NCI-H748 treated with DMSO at 0.1 percent for 48 hours (cell line): ENCODE measurements at regions not wholly inside any gene's neighbourhood (a gene's known extent, or its start where the extent isn't known, plus 50 kb on each side); places are given as distances from the start of the nearest gene placed in this dataset.
"Not testable (repeated sequence)": the region's sequence is repeated elsewhere in the genome, so short reads cannot be mapped to it uniquely, and the experiment has no call there.

Experiments used
- DNase-seq: peaks from one replicate; lab custom pipeline; 2025; lab: John Stamatoyannopoulos, UW

DNA sequence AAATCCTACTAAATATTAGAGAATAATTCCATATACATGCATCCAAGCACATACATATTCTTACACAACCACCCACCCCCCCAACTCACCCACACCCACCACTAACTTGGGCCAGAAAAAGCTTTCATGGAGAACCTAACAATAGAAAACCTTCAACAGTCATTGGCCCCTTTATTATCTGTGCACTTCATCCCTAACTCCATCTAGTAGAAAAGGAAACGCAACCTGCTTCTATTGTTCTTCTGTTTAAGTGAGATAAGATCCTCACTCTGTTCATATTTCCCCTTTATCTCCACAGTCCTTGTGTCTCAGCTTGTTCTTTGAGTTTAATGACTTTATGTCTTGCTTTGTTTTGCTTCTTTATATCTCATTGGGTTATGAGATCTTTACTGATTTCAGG lies 1740.2 kb upstream of the CELF4 start:
- no peak for DNase-seq

DNA sequence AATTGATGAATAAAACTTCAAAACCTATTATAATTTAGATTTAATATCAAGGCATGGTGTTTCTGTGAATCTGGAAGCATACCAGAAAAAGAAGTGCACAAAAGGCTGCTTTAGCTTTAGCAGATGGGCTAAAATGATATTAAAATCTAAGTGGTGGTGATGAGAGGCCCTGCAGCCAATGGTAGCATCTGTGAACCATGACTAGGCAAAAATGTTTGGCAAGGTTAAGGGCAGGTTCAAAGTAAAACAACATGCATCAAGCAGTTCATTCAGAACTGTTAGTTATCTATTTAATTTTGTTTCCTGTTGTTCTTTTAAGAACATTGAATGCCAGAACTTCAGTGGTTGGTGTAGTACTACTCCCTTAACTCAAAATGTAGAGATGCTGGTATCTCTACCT lies 1736.9 kb upstream of the CELF4 start:
- no peak for DNase-seq

DNA sequence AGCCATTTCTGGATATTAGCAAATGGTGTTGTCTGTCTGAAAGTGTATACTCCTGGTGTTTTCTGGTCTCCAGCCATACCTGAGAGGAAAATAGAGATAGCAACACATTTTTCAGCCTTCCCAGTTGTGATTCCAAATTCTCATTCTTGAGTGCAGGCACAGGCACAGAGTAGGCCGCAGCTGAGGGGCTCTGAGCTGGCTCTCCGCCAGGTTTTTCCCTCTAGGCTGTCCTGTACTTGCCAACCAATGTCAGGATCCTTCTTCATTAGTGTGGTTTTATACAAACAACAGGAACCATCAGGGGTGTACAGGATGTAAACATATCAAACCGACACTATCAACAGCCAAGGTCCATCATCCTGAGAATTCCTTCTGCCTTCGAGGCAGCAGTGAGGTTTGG lies 1733.6 kb upstream of the CELF4 start:
- peak; percentile 26 for DNase-seq

DNA sequence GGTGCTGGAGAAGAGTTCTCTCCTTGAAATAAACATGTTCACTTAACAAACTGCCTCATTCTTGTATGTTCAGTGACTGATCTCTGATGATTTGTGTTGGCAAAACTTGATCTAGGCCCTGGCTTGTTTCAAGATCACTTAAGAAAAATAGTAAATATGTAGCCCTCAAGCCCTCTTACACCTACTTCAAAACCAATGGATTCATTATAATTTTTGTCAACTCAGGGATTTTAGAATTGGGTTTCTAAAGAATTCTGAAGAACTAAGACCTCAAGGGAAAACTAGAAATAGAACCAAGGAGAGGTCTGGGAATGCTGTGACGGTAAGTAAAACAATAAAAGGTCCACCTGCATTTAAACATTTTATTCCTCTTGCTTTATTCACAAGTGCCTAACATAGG lies 1731.6 kb upstream of the CELF4 start:
- no peak for DNase-seq

DNA sequence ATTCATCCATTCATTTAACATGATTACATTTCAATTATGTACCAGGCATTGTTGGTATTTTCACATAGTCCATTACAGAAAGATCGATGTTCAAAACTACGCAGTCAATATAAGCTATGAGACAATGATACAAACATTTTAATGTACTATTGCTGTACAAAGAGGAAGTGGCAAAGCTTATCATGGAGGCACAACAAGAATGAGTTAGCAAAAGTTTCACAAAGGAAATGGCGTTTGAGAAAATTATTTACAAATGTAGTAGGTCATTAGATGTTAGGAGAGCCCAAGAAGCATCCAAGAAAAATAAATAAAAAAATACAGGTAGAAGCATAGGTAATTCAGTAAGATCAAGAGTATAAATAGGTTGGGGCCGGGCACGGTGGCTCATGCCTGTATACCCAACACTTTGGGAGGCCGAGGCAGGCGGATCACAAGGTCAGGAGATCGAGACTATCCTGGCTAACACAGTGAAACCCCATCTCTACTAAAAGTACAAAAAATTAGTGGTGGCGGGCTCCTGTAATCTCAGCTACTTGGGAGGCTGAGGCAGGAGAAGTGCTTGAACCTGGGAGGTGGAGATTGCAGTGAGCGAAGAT lies 1730.8 kb upstream of the CELF4 start:
- no peak for DNase-seq

DNA sequence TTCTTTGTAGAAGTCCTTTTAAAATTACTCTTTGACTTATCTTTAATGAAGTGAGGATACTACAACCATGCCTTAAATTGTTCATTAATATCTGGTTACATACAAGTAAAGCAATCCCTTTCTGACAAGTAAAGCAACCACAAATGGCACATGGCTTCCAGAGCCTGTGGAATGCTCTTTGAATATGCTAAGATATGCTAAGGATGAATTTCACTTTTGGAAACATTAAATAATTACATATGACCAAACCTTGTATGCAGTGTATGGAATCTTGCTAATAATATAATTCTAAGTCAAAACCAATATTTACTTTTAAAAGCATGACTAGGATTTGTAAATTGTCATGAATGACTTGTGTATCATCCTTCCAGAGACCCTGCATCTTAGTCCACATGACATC lies 1711.2 kb upstream of the CELF4 start:
- DNase-seq = no peak

DNA sequence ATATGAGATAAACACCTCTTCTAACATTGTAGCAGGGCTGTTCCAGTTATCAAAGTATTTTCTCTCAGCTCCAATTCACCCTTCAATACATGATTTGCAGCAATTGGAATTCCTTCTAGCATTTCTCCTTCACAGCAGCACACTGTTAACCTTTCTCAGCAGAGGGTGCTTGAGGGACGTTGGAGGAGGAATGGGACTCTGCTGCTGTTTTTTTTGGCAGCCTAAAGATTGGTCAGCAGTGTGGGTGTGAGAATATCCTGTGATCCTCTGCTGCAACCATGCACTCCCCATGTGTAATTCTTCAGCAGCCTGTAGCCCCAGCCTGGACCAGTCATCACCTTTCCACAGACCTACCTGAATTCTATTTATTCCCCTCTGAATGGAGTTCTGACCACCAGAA lies 1708.9 kb upstream of the CELF4 start:
- no peak for DNase-seq

DNA sequence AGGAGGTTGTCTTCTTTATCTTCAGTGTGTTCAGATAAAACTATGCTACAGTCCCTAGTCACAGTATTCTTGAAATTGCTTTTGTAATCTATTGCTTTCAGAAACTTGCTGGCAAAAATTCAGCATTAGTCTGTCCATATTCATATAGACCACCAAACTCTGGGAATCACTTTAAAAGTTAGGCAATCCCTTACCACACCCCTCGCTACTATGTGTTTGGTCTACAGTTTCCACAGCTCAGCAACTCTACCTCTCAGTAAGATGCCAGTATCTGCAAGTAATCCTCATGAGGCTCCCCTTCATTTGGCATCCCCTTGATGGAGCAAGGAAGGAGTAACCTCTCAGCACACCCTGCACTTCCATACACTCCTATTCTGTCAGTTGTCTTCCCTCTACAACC lies 1706.6 kb upstream of the CELF4 start:
- DNase-seq = no peak

DNA sequence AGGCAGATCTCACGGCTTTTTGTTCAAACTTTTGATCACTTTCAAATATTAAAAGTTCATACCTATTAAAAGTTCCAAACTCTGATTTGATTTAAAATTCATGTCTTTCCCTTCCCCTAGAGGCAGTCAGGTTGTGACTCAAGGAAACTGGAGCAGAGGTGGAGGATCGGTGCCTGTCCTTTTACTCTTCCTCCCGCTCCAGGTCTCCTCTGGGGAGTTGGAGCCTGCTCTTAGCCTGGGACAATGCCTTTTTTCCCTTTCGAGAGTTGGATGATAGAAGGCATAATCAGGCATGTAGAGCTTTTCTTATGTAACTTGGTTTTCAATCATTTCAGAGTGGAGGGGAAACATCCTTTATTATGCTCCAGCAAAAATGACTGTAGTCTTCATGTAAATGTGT lies 1706.1 kb upstream of the CELF4 start:
- no peak for DNase-seq

DNA sequence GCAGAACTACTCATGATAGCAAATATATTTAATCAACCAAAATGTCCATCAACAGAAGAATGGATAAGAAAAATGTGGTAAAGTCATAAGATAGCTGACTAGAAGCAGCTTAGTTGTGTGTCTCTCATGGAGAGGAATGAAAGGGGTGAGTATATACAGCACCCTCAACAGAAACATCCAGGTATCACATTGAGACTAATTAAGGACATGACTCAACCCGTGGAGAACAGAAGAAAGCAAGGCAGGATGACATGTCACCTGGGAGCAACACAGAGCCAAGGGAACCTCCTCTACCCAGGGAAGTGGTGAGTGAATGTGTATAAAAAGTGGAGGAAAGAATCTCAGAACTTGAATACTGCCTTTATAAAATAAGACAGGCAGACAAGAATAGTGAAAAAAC lies 1695.0 kb upstream of the CELF4 start:
- DNase-seq = no peak

DNA sequence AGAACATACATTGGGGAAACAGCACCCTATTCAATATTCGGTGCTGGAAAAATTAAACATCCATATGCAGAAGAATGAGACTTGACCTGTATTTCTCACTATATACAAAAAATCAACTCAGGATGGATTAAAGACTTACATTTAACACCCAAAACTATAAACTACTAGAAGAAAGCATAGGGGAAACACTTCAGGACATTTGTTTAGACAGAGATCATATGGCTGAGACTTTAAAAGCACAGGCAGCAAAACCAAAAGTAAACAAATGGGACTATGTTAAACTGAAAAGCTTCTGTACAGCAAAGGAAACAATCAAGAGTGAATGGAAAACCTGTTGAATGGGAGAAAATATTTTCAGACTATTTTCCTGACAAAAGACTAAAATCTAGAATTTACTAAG lies 1694.1 kb upstream of the CELF4 start:
- no peak for DNase-seq

DNA sequence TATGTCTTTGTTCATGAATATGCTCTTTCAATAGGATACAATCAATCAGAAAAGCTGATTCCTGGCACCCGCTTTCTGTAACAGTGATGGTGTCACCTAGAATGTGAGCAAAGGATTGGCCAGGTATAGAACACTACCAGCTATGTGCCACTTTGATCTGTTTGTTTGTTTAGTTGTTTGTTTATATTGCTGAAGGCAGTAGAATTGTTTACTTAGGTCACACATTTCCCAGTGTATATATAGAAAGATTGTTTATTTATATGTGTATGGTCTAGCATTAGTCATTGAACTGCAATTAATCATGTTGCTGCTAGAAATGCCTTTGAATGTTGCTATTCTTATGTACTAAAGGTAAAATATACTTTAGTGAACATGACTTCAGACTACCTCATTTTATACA lies 1678.6 kb upstream of the CELF4 start:
- DNase-seq = no peak

DNA sequence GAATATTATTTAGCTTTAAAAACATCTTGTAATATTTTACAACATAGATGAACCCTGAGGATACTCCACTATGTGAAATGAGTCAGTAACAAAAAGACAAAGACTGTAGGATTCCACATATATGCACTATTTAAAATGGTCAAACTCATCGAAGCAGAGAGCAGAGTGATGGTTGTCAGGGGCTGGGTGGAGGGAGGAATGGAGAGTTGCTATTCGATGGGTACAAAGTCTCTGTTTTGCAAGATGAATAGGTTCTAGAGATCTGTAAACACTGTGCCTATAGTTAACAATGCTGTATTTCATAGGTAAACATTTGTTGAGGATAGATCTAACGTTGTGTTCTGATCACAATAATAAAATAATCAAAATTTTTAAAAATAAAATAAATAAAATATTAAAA lies 1675.9 kb upstream of the CELF4 start:
- no peak for DNase-seq

DNA sequence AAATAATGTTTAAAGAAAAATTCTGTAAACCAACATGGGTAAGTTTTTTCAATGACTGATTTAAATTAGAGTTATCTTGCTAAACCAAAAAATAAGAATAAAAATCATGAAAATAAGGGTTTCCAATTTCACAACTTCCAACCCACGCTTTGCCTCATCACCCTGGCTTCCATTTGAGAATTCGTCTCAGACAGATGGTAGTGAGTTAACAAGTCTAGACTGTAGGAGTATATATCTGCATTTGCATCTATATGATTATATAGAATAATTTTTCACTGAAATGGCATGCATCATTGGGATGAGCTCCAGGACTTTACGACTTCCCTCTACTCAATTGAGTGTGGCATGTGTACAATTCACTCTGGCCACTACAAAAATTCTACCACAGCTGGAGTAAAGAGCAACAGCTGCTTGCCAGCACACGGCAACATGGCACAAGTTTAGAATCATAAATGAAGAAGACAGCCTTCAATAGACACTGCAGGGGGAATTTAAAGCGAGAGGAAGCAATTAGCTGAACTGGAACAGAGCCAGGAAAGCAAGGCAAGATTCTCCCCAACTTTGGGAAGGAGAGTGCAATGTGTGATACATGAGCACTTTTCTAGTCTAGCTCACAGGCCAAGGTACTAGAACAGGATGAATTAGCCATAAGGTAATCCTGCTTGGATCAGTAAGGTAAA lies 1673.5 kb upstream of the CELF4 start:
- no peak for DNase-seq

DNA sequence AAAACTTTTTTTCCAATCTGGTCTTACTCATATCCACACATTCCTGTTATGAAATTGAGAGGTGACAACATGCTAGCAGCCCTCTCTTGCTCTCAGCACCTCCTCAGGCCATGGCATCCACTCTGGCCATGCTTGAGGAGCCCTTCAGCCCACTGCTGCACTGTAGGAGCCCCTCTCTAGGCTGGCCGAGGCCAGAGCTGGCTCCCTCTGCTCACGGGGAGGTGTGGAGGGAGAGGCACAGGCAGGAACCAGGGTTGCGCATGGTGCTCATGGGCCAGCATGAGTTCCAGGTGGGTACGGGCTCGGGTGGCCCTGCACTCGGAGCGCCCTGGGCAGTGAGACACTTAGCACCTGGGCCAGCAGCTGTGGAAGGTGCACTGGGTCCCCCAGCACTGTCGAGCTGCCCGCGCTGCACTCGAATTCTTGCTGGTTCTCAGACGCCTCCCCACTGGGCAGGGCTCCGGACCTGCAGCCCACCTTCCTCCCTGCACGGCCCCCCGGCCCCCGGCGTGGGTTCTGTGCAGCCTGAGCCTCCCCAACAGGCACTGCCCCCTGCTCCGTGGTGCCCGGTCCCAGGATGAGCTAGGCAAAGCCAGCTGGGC lies 1669.6 kb upstream of the CELF4 start:
- DNase-seq = no peak

DNA sequence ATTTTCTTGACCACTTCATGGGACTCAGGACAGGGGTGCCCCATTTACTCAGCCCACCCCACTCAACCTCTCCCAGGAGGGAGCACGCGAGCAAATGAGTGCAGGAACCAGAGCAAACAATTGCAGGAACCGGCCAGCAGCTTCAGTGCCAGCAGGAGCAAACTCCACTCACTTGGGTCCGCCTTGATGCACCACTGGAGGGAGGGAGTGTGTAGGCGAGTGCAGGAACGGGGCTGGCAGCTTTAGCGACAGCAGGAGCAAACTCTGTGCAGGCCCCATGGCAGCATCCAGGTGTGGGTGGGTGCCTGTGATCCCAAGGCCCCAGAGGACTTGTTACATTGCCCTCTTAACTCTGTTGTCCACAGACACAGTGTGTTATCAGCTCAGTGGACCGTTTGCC lies 1667.3 kb upstream of the CELF4 start:
- DNase-seq = no peak

DNA sequence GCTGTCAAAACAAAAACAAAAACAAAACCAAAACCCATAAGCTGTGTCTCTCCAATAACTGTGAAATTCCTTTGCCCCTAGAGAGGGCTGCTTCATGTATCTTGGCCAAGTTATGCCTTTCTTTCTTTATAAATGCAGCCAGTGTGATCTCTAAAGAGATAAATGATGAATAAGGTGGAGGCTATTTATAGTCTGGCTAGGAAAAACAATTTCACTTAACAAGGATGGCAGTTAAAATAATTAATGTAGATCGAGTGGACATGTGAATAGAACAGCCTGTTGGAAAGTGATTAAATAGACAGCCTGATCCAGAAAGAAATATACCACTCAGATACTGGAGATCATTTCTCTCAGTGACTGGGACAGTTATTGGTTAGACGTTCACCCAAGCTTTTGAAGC lies 1666.9 kb upstream of the CELF4 start:
- DNase-seq = no peak

DNA sequence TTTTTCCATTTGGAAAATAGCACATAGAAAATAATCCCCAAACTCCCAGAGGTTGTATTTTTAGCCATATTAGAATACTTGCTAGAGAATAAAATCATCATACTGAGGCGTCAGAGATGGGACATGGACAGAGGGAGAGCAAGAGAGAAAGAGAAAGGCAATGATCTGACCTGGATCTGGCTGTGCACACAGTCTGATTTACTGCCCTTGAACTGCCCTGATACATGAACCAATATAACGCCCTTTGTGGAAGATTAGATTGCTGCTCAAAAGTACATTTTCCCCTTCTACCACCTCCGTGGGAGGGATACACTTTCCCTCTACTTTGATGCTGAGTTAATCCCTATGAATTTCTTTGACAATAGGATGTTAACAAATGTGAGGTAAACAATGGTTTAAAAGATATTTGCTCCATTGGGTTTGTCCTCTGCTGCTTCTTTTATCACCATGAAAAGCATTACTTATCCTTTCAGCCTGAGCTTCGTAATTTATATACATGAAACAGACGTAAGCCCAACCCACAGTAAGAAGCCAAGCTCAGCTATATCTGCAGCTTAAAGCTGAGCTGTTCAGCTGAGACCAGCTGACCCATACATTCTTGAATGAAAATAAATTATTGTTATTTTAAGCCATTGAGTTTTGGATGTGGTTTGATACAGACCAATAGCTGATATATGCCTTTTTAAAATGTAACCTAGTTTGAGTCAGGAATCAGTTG lies 1664.6 kb upstream of the CELF4 start:
- no peak for DNase-seq

DNA sequence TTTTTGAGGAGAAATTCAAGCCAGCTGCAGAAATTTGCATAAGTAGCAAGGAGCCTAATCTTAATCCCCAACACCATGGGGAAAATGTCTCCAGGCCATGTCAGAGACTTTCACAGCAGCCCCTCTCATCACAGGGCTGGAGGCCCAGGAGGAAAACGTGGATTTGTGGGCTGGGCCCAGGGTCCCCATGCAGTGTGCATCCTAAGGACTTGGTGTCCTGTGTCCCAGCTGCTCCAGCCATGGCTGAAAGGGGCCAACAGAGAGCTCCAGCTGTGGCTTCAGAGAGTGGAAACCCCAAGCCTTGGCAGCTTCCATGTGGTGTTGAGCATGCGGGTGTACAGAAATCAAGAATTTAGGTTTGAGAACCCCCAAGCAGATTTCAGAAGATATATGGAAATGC lies 1662.2 kb upstream of the CELF4 start:
- not testable (repeated sequence) for DNase-seq

DNA sequence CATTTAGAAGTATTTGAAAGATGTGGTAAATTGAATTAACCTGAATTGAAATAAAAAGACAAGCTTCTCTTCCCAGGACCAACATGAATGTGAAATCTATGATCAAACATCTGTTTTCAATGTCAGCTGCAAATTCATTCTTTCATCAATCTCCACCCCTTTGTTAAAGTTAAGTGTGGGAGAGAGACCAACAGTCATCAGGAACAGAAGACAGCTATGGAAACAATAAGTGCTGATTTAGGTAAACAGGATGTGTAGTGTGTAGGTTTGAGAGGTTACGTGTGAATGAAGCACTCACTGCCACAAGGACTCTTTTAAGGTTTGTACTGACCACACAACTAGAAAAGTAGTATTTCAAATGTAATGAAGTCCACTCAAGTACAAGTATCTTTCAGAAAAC lies 1659.8 kb upstream of the CELF4 start:
- peak; percentile 91 for DNase-seq

DNA sequence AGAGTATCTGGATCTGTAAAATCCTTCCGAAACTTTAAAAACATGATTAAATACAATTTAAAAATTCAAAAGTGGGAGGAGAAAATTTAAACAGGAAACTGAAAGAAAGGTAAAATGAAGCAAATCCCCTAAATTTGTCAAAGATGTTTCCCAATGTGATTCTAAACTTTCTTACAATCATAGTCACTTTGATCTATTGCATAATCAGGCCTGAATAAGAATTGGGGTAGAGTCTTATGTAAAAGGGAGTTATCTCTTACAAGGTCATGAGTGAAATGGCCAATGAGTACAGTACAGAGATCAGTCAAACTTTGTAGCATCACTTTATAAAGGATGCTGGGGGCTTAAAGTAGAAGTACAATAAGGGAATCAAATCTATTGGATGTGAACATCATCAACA lies 1657.7 kb upstream of the CELF4 start:
- DNase-seq = no peak

DNA sequence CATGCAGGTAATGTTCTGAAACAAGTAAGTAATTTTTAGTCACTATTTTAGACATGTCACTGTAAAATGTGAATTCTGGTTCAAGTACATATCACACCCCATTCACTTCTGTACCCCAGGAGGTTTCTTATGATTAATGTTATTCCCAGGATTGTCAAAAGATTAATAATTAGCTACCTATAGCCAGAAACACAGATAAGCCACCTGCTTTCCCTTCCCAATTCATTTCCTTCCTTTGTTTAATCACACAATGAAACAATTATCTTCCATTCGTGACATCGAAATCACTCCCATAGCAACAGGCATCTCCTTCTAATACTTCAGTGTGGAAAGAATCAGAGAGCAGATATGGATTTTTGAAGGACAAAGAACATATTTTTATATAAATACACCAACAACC lies 1650.3 kb upstream of the CELF4 start:
- peak; percentile 55 for DNase-seq

DNA sequence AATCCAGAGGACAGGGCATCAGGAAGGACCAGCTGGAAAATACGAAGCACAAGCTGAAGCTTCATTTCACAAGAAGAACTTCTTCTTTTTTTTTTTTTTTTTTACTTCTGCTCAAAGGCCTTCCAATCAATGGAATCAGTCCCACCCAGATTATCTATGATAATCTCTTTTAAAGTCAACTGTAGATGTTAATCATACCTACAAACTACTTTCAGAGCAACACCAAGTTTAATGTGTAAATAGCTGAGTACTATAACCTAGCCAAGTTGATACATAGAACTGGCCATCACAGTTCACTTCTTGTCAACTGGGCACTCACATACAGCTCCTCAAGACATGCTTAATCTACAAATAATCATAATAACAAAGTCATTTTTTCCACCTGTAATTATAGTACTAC lies 1645.9 kb upstream of the CELF4 start:
- DNase-seq = no peak
